HCT116 (cell line): ENCODE measurements at regions not wholly inside any gene's neighbourhood (a gene's known extent, or its start where the extent isn't known, plus 50 kb on each side); places are given as distances from the start of the nearest gene placed in this dataset.

Experiments
- ATAC-seq: fragments of 200-7000 bp; cut with Tn5 transposase; 2 replicates; pipeline ENCODE4 v1.9.1; 2020; ENCODE audit warnings: mild to moderate bottlenecking, moderate library complexity
- BruUV-seq: library from RNA; stranded (reverse); fragments of 400-500 nt; replicated peaks from 2 replicates; lab custom pipeline; 2021; lab: Mats Ljungman, UMichigan
- CTCF ChIA-PET: fragments of 300-600 bp; sonication (Branson Sonifier 250); formaldehyde crosslinking; loops from one replicate; lab custom pipeline; 2021; ENCODE audit warnings: antibody characterized with exemption; lab: Charles Lee
- POLR2A ChIA-PET: fragments of 300-600, 350-600 bp; sonication (Branson Sonifier 250); formaldehyde crosslinking; loops from one replicate; lab custom pipeline; 2021; ENCODE audit warnings: antibody characterized with exemption; lab: Charles Lee
- RAD21 ChIA-PET, 2 experiments: fragments of 300-600 bp; sonication (Branson Sonifier 250); formaldehyde crosslinking; loops; one replicate each; lab custom pipeline; 2023; ENCODE audit warnings: low total read pairs in 2 of 2; ENCODE audit not compliant: uncharacterized antibody in 2 of 2, unreplicated experiment in 2 of 2, low non-redundant PET in 1 of 2; lab: Charles Lee
- DNase-seq: peaks from one replicate; pipeline ENCODE4 v3.0.0-alpha.2; 2010; ENCODE audit warnings: low read depth, low spot score
- H2AFZ ChIP-seq: fragments of 200-600 bp; shearing (Covaris generic), sonication (generic); 2 replicates; pipeline ENCODE4 v1.6.1; 2017; ENCODE audit warnings: low read depth, mixed run types, mixed read lengths, antibody characterized with exemption, low read length; ENCODE audit not compliant: poor library complexity, severe bottlenecking
- H3K27ac ChIP-seq: 2 replicates; pipeline ENCODE4 v1.5.1; 2012; ENCODE audit warnings: low read depth, low read length
- H3K27me3 ChIP-seq: fragments of 200-600 bp; sonication (generic); 2 replicates; pipeline ENCODE4 v1.6.1; 2016; ENCODE audit warnings: mixed run types, low read length, mixed read lengths; ENCODE audit not compliant: insufficient read depth
- H3K36me3 ChIP-seq, 2 experiments: fragments of 200-500 bp in 1 of 2; fragments of 200-600 bp in 1 of 2; sonication (Bioruptor generic) in 1 of 2; sonication (generic) in 1 of 2; 2 replicates each; pipeline versions ENCODE4 v1.5.1 to v1.6.1; 2014 to 2016; ENCODE audit warnings: low read length in 2 of 2, inconsistent platforms in 1 of 2, mixed read lengths in 1 of 2, mixed run types in 1 of 2; ENCODE audit not compliant: insufficient read depth in 2 of 2, control insufficient read depth in 1 of 2
- H3K4me1 ChIP-seq, 2 experiments: fragments of 200-600 bp in 1 of 2; sonication (generic) in 1 of 2; 2 replicates each; pipeline versions ENCODE4 v1.5.1 to v1.6.1; 2012 to 2017; ENCODE audit warnings: low read length in 2 of 2, inconsistent platforms in 1 of 2, mild to moderate bottlenecking in 1 of 2, mixed read lengths in 1 of 2, mixed run types in 1 of 2, moderate library complexity in 1 of 2; ENCODE audit not compliant: insufficient read depth in 2 of 2, control insufficient read depth in 1 of 2
- H3K4me2 ChIP-seq: fragments of 200-600 bp; sonication (generic); 2 replicates; pipeline ENCODE4 v1.6.1; 2017; ENCODE audit warnings: mixed run types, low read length, mixed read lengths
- H3K4me3 ChIP-seq, 2 experiments: fragments of 200-600 bp in 1 of 2; sonication (generic) in 1 of 2; replicated peaks in 1 of 2; 2 replicates each; pipeline ENCODE4 v1.5.1; 2011 to 2016; ENCODE audit warnings: low read length in 2 of 2, control low read depth in 1 of 2, low read depth in 1 of 2, mild to moderate bottlenecking in 1 of 2, mixed read lengths in 1 of 2, mixed run types in 1 of 2
- H3K79me2 ChIP-seq: fragments of 200-600 bp; sonication (generic); 2 replicates; pipeline ENCODE4 v1.6.1; 2017; ENCODE audit warnings: mild to moderate bottlenecking, mixed run types, low read length, moderate library complexity, mixed read lengths; ENCODE audit not compliant: insufficient read depth
- H3K9ac ChIP-seq: fragments of 200-600 bp; sonication (generic); 2 replicates; pipeline ENCODE4 v1.6.1; 2016; ENCODE audit warnings: low read length, mixed read lengths
- H3K9me2 ChIP-seq: fragments of 200-600 bp; sonication (generic), shearing (Covaris generic); 2 replicates; pipeline ENCODE4 v1.6.1; 2017; ENCODE audit warnings: mixed run types, mild to moderate bottlenecking, moderate library complexity; ENCODE audit not compliant: insufficient read depth
- H3K9me3 ChIP-seq, 2 experiments: fragments of 200-500 bp in 1 of 2; fragments of 200-600 bp in 1 of 2; sonication (Bioruptor generic) in 1 of 2; sonication (generic) in 1 of 2; 2 replicates each; pipeline ENCODE4 v1.6.1; 2014 to 2017; ENCODE audit warnings: low read length in 2 of 2, mixed read lengths in 2 of 2, inconsistent platforms in 1 of 2, low read depth in 1 of 2, mild to moderate bottlenecking in 1 of 2, mixed run types in 1 of 2, moderate library complexity in 1 of 2; ENCODE audit not compliant: control insufficient read depth in 1 of 2, insufficient read depth in 1 of 2
- H4K20me1 ChIP-seq: fragments of 200-600 bp; sonication (generic), shearing (Covaris generic); 2 replicates; pipeline ENCODE4 v1.6.1; 2017; ENCODE audit warnings: mixed run types, mild to moderate bottlenecking, moderate library complexity; ENCODE audit not compliant: insufficient read depth
- EGR1 ChIP-seq: IDR thresholded peaks from 2 replicates; pipeline ENCODE4 v1.6.1; 2012; ENCODE audit warnings: low read depth
- ELF1 ChIP-seq: IDR thresholded peaks from 2 replicates; pipeline ENCODE4 v1.6.1; 2012; ENCODE audit warnings: low read depth, borderline replicate concordance
- EZH2 ChIP-seq: fragments of 200-600 bp; sonication (generic); IDR thresholded peaks from 2 replicates; pipeline ENCODE4 v1.6.1; 2017; ENCODE audit warnings: antibody characterized with exemption, mixed run types
- FOSL1 ChIP-seq: IDR thresholded peaks from 2 replicates; pipeline ENCODE4 v1.6.1; 2012; ENCODE audit warnings: low read depth
- JUND ChIP-seq: IDR thresholded peaks from 2 replicates; pipeline ENCODE4 v1.6.1; 2012
- POLR2A ChIP-seq: IDR thresholded peaks from 2 replicates; pipeline ENCODE4 v1.7.0; 2011; ENCODE audit warnings: borderline replicate concordance; ENCODE audit not compliant: insufficient read depth, insufficient read length; ENCODE audit errors: extremely low read depth
- POLR2AphosphoS5 ChIP-seq: IDR thresholded peaks from 2 replicates; pipeline ENCODE4 v1.6.1; 2011; ENCODE audit warnings: mild to moderate bottlenecking, low read depth, low read length, moderate library complexity
- RAD21 ChIP-seq: IDR thresholded peaks from 2 replicates; pipeline ENCODE4 v1.6.1; 2012; ENCODE audit warnings: low read depth, mild to moderate bottlenecking
- REST ChIP-seq: IDR thresholded peaks from 2 replicates; pipeline ENCODE4 v1.6.1; 2012; ENCODE audit warnings: low read depth
- SIN3A ChIP-seq: IDR thresholded peaks from 2 replicates; pipeline ENCODE4 v1.6.1; 2012; ENCODE audit warnings: low read depth
- SP1 ChIP-seq: IDR thresholded peaks from 2 replicates; pipeline ENCODE4 v1.6.1; 2012; ENCODE audit warnings: low read depth
- SRF ChIP-seq: IDR thresholded peaks from 2 replicates; pipeline ENCODE4 v1.6.1; 2012; ENCODE audit warnings: low read depth
- TCF7L2 ChIP-seq: IDR thresholded peaks from 2 replicates; pipeline ENCODE4 v1.7.0; 2011; ENCODE audit warnings: borderline replicate concordance, inconsistent platforms; ENCODE audit not compliant: insufficient read depth, insufficient read length; ENCODE audit errors: extremely low read depth
- YY1 ChIP-seq: IDR thresholded peaks from 2 replicates; pipeline ENCODE4 v1.6.1; 2011; ENCODE audit warnings: low read length, low read depth, moderate library complexity, mild to moderate bottlenecking; ENCODE audit not compliant: insufficient replicate concordance; ENCODE audit errors: extremely low read depth
- ZFX ChIP-seq: fragments of 450-650 bp; IDR thresholded peaks from 2 replicates; pipeline ENCODE4 v1.6.1; 2017
- ZNF274 ChIP-seq: fragments of 200-500 bp; sonication (Bioruptor generic); IDR thresholded peaks from 2 replicates; pipeline ENCODE4 v1.6.1; 2014; ENCODE audit warnings: mild to moderate bottlenecking, low read depth, low read length, inconsistent platforms
- intact Hi-C: fragments of 100-400 bp; cut with micrococcal nuclease; formaldehyde crosslinking; loops from 2 replicates; pipeline ENCODE4 v1.10.0; 2022
- TF ChIP-seq, protein P1 (sequence below), 3 experiments: fragments of 200-600 bp in 1 of 3; sonication (generic) in 1 of 3; IDR thresholded peaks in 2 of 3; conservative IDR thresholded peaks in 1 of 3; 2 replicates each; pipeline ENCODE4 v1.5.1; 2012 to 2017; ENCODE audit warnings: low read depth in 2 of 3, low read length in 2 of 3, antibody characterized with exemption in 1 of 3, borderline replicate concordance in 1 of 3, control low read depth in 1 of 3, mild to moderate bottlenecking in 1 of 3, mixed read lengths in 1 of 3, mixed run types in 1 of 3, moderate library complexity in 1 of 3; ENCODE audit not compliant: insufficient read depth in 1 of 3
- TF ChIP-seq, protein P2 (sequence below): IDR thresholded peaks from 2 replicates; pipeline ENCODE4 v1.6.1; 2012
- TF ChIP-seq, protein P3 (sequence below): IDR thresholded peaks from 2 replicates; pipeline ENCODE4 v1.6.1; 2012
- TF ChIP-seq, protein P4 (sequence below): IDR thresholded peaks from 2 replicates; pipeline ENCODE4 v1.6.1; 2011; ENCODE audit warnings: mild to moderate bottlenecking, low read length, moderate library complexity; ENCODE audit not compliant: insufficient replicate concordance; ENCODE audit errors: extremely low read depth

DNA sequence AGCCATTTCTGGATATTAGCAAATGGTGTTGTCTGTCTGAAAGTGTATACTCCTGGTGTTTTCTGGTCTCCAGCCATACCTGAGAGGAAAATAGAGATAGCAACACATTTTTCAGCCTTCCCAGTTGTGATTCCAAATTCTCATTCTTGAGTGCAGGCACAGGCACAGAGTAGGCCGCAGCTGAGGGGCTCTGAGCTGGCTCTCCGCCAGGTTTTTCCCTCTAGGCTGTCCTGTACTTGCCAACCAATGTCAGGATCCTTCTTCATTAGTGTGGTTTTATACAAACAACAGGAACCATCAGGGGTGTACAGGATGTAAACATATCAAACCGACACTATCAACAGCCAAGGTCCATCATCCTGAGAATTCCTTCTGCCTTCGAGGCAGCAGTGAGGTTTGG, 1733.6 kb upstream of the CELF4 start:
- CTCF ChIA-PET: no interaction called here

More for the DNA sequence above, 1733.6 kb upstream of the CELF4 start:
- no peaks in the 10 kb centered on the region for H3K9me2 ChIP-seq
- no peak overlapping the region for H3K9ac ChIP-seq
- no peak overlapping the region for H3K4me3 ChIP-seq
- no peak for ATAC-seq
- intact Hi-C loops: no loop called here
- ChIA-PET RAD21 (no interaction called here), POLR2A (no interaction called here)
- no peak for TF ChIP-seq EGR1
- TF ChIP-seq, protein P1, sequence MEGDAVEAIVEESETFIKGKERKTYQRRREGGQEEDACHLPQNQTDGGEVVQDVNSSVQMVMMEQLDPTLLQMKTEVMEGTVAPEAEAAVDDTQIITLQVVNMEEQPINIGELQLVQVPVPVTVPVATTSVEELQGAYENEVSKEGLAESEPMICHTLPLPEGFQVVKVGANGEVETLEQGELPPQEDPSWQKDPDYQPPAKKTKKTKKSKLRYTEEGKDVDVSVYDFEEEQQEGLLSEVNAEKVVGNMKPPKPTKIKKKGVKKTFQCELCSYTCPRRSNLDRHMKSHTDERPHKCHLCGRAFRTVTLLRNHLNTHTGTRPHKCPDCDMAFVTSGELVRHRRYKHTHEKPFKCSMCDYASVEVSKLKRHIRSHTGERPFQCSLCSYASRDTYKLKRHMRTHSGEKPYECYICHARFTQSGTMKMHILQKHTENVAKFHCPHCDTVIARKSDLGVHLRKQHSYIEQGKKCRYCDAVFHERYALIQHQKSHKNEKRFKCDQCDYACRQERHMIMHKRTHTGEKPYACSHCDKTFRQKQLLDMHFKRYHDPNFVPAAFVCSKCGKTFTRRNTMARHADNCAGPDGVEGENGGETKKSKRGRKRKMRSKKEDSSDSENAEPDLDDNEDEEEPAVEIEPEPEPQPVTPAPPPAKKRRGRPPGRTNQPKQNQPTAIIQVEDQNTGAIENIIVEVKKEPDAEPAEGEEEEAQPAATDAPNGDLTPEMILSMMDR (IDR thresholded peaks at IDR 0.05 in 2 of 3, conservative IDR thresholded peaks at IDR 0.05 in 1 of 3; ENCODE audit: borderline replicate concordance in 1 of 3, insufficient read depth in 1 of 3, low read depth in 2 of 3, low read length in 2 of 3): no peak
- TF ChIP-seq, protein P2, sequence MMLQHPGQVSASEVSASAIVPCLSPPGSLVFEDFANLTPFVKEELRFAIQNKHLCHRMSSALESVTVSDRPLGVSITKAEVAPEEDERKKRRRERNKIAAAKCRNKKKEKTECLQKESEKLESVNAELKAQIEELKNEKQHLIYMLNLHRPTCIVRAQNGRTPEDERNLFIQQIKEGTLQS: no peak
- TF ChIP-seq FOSL1: no peak
- TF ChIP-seq, protein P3, sequence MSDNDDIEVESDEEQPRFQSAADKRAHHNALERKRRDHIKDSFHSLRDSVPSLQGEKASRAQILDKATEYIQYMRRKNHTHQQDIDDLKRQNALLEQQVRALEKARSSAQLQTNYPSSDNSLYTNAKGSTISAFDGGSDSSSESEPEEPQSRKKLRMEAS: no peak
- TF ChIP-seq REST: no peak
- TF ChIP-seq YY1: no peak
- TF ChIP-seq ZNF274: no peak
- TF ChIP-seq SP1: no peak
- no peak for TF ChIP-seq JUND
- no peak for TF ChIP-seq SIN3A
- TF ChIP-seq, protein P4, sequence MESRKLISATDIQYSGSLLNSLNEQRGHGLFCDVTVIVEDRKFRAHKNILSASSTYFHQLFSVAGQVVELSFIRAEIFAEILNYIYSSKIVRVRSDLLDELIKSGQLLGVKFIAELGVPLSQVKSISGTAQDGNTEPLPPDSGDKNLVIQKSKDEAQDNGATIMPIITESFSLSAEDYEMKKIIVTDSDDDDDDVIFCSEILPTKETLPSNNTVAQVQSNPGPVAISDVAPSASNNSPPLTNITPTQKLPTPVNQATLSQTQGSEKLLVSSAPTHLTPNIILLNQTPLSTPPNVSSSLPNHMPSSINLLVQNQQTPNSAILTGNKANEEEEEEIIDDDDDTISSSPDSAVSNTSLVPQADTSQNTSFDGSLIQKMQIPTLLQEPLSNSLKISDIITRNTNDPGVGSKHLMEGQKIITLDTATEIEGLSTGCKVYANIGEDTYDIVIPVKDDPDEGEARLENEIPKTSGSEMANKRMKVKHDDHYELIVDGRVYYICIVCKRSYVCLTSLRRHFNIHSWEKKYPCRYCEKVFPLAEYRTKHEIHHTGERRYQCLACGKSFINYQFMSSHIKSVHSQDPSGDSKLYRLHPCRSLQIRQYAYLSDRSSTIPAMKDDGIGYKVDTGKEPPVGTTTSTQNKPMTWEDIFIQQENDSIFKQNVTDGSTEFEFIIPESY: no peak
- TF ChIP-seq POLR2A: no peak
- no peak for TF ChIP-seq TCF7L2
- no peak for TF ChIP-seq ZFX
- no peak for TF ChIP-seq POLR2AphosphoS5
- TF ChIP-seq EZH2: no peak
- no peak for TF ChIP-seq SRF
- no peak for TF ChIP-seq ELF1
- no peak for TF ChIP-seq RAD21
- no peaks in the 10 kb centered on the region for H3K36me3 ChIP-seq
- no peaks in the 10 kb centered on the region for H3K79me2 ChIP-seq
- H2AFZ ChIP-seq: no peak overlapping the region
- H4K20me1 ChIP-seq: no peaks in the 10 kb centered on the region
- no peak for DNase-seq
- no peaks in the 10 kb centered on the region for H3K27me3 ChIP-seq
- H3K4me1 ChIP-seq: no peaks in the 10 kb centered on the region
- no TSS peak for BruUV-seq
- H3K4me2 ChIP-seq: no peak overlapping the region
- no peaks in the 10 kb centered on the region for H3K9me3 ChIP-seq
- no peak overlapping the region for H3K27ac ChIP-seq
